Activated naive CD8-positive, alpha-beta T cell treated with anti-CD3 and anti-CD28 coated beads, Interleukin-2, amount 10 ng/mL, durations not matched to agents 7 days and 5 days (primary cell): ENCODE measurements at regions not wholly inside any gene's neighbourhood (a gene's known extent, or its start where the extent isn't known, plus 50 kb on each side); places are given as distances from the start of the nearest gene placed in this dataset.
"Not testable (repeated sequence)": the region's sequence is repeated elsewhere in the genome, so short reads cannot be mapped to it uniquely, and the experiment has no call there.

Source experiments
- ATAC-seq: fragments of 150-1000 bp; cut with Tn5 transposase; one replicate; pipeline ENCODE4 v1.10.0; 2021; ENCODE audit warnings: low read depth, moderate library complexity
- POLR2A ChIA-PET: fragments of 350-600 bp; sonication (Branson Sonifier 250); formaldehyde crosslinking; loops from one replicate; lab custom pipeline; 2021; ENCODE audit warnings: antibody characterized with exemption; lab: Charles Lee
- DNase-seq: peaks from one replicate; pipeline ENCODE4 v3.0.0; 2021
- H3K27ac Mint-ChIP-seq: one replicate; pipeline ENCODE4 v1.8.0; 2022; ENCODE audit warnings: mild to moderate bottlenecking, mixed read lengths
- H3K27me3 Mint-ChIP-seq: one replicate; pipeline ENCODE4 v1.8.0; 2022; ENCODE audit warnings: mild to moderate bottlenecking, moderate library complexity, mixed read lengths
- H3K36me3 Mint-ChIP-seq: one replicate; pipeline ENCODE4 v1.8.0; 2021; ENCODE audit warnings: mild to moderate bottlenecking, mixed read lengths
- H3K4me1 Mint-ChIP-seq: one replicate; pipeline ENCODE4 v1.8.0; 2021; ENCODE audit warnings: mixed read lengths
- H3K4me3 Mint-ChIP-seq: one replicate; pipeline ENCODE4 v1.8.0; 2022; ENCODE audit warnings: mild to moderate bottlenecking, moderate library complexity, mixed read lengths
- H3K9me3 Mint-ChIP-seq: one replicate; pipeline ENCODE4 v1.8.0; 2021; ENCODE audit warnings: mixed read lengths

GRCh38 chr22:49704345-49705215 lies 123.1 kb downstream of the BRD1 start:
- peaks cover 3% of the 10 kb centered on the region for H3K36me3 Mint-ChIP-seq
- no peak overlapping the region for H3K4me3 Mint-ChIP-seq
- H3K27ac Mint-ChIP-seq: no peak overlapping the region
- POLR2A ChIA-PET: no interaction called here
- ATAC-seq (no peak), DNase-seq (no peak)
- H3K27me3 Mint-ChIP-seq: peaks cover 21% of the 10 kb centered on the region
- H3K4me1 Mint-ChIP-seq: no peaks in the 10 kb centered on the region
- peaks cover 10% of the 10 kb centered on the region for H3K9me3 Mint-ChIP-seq

DNA sequence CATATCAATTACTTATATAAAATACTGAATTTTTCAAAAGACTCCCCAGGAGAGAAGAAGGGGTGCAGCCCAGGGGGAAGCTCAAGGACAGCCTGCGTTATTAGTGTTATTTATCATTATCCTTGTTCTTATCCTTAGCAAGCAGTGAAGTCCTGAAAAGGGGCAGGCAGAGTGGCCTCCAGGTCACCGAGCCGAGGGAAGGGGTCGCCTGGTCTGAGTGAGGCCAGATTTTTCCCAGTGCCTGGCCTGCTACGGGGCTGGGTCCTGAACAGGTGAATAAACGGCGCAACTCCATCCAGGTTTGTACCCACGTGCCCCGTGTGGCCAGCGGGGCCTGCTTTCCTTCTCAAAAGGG lies 123.7 kb downstream of the BRD1 start:
- Mint-ChIP-seq H3K4me1 (no peaks in the 10 kb centered on the region), H3K27me3 (peaks cover 21% of the 10 kb centered on the region), H3K4me3 (no peak overlapping the region), H3K27ac (no peak overlapping the region), H3K9me3 (peaks cover 9% of the 10 kb centered on the region), H3K36me3 (peaks cover 3% of the 10 kb centered on the region)
- ATAC-seq: no peak
- DNase-seq: no peak
- POLR2A ChIA-PET: no interaction called here

DNA sequence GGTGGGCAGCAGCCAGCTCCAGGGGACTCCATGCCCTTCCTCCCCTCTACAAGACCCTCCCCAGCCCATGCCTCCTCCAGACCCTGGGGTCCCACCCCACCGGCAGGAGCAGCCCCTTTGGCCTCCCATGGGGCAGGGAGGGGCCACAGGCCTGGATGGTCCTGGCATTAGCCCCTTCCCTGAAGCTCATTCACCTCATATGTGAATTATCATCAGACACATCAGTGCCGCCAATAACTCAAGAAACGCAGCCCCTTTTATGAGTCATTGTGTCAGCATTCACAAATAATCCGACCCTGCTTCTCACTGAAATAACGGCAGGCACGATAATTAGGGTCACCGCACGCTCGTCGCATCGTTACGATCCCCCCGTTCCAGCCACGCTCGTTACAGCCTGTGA lies 124.2 kb downstream of the BRD1 start:
- Mint-ChIP-seq H3K27ac (no peak overlapping the region), H3K36me3 (peaks cover 3% of the 10 kb centered on the region), H3K4me3 (no peak overlapping the region), H3K27me3 (peaks cover 21% of the 10 kb centered on the region), H3K9me3 (peaks cover 9% of the 10 kb centered on the region), H3K4me1 (no peaks in the 10 kb centered on the region)
- POLR2A ChIA-PET: no interaction called here
- no peak for ATAC-seq
- DNase-seq: no peak

DNA sequence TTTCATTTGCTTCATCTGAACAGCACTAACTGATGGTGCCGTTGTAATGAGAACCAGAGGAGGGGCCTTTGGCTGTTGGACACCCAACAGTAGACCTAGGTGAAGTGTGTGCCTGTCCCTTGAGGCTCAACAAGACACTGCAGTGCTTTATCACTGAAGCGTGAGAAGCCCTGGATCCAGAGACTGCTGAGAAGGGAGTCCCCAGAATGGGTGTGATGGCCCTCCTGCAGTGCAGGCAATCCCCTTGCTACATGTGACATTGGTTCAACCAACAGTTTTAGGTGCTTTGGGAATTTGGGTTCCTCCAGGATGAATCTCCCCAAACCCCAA lies 125.6 kb downstream of the BRD1 start:
- Mint-ChIP-seq H3K4me3 (no peak overlapping the region), H3K36me3 (peaks cover 3% of the 10 kb centered on the region), H3K4me1 (no peaks in the 10 kb centered on the region), H3K9me3 (peaks cover 17% of the 10 kb centered on the region), H3K27me3 (peaks cover 28% of the 10 kb centered on the region), H3K27ac (no peak overlapping the region)
- DNase-seq: no peak
- ATAC-seq: no peak
- POLR2A ChIA-PET: no interaction called here

- Mint-ChIP-seq H3K27ac (no peak overlapping the region), H3K4me1 (no peaks in the 10 kb centered on the region), H3K9me3 (peaks cover 18% of the 10 kb centered on the region), H3K4me3 (no peak overlapping the region), H3K36me3 (peaks cover 3% of the 10 kb centered on the region), H3K27me3 (peaks cover 28% of the 10 kb centered on the region)
- POLR2A ChIA-PET: no interaction called here
- ATAC-seq (no peak), DNase-seq (no peak)
These were observed 126.1 kb downstream of the BRD1 start for GRCh38 chr22:49701380-49702067.

GRCh38 chr22:49699928-49700498 lies 127.7 kb downstream of the BRD1 start:
- POLR2A ChIA-PET: no interaction called here
- ATAC-seq: no peak
- peaks cover 3% of the 10 kb centered on the region for H3K36me3 Mint-ChIP-seq
- peaks cover 20% of the 10 kb centered on the region for H3K9me3 Mint-ChIP-seq
- no peaks in the 10 kb centered on the region for H3K4me1 Mint-ChIP-seq
- no peak overlapping the region for H3K4me3 Mint-ChIP-seq
- DNase-seq: no peak
- H3K27me3 Mint-ChIP-seq: peaks cover 23% of the 10 kb centered on the region
- no peak overlapping the region for H3K27ac Mint-ChIP-seq

DNA sequence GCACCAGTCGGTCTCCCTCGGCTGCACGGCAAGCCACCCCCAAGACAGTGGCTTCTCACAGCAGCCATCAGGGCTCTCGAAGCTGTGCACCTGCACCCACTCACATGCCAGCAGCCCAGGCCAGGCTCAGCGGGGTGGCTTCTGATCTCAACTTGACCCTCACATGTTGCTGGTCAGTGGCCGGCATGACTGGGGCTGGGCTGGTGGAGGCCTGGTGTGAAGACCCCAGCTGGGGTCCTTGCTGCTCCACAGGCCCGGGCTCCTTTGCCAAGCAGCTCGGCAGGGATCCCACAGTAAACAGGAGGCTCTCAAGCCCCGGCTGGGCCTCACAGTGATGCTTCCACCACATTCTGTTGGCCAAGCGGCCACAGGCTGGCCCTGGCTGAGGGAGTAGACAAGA lies 128.2 kb downstream of the BRD1 start:
- Mint-ChIP-seq H3K4me1 (no peaks in the 10 kb centered on the region), H3K36me3 (peaks cover 3% of the 10 kb centered on the region), H3K4me3 (no peak overlapping the region), H3K9me3 (peaks cover 20% of the 10 kb centered on the region), H3K27ac (no peak overlapping the region), H3K27me3 (peaks cover 23% of the 10 kb centered on the region)
- DNase-seq: no peak
- no peak for ATAC-seq
- POLR2A ChIA-PET: no interaction called here

DNA sequence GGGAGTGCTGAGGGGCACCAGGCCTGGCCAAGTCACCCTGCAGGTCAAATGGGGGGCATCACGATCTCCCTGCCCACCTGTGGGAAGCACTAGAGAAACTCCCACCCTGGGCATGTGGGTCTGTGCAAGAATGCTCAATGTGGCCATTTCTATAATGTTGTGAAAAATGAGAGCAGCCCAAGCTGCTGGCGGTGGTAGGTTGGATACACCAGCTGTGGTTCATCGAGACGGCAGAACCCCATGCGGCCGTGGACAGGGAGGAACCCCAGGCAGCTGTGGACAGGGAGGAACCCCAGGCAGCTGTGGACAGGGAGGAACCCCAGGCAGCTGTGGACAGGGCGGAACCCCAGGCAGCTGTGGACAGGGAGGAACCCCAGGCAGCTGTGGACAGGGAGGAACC lies 129.1 kb downstream of the BRD1 start:
- H3K4me3 Mint-ChIP-seq, ATAC-seq, H3K36me3 Mint-ChIP-seq, H3K27ac Mint-ChIP-seq, DNase-seq, POLR2A ChIA-PET, H3K4me1 Mint-ChIP-seq: not testable (repeated sequence)
- Mint-ChIP-seq H3K27me3 (peaks cover 21% of the 10 kb centered on the region), H3K9me3 (peaks cover 18% of the 10 kb centered on the region)

DNA sequence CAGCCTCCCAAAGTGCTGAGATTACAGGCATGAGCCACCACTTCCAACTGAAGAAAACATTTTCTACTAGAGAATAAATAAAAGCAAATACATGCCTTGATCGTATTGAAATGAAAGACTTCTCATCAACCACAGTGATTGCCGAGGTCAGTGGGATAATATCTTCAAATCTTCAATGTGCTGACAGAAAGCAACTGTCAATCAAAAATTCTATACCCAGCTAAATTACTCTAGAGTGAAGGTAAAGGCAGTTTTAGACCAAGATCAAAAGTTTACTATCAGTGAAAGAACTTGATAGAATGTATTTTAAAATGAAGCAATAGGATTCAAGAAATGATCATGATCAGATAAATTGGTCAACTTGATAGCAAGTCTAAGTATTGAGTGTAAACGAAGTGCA lies 130.6 kb downstream of the BRD1 start:
- H3K36me3 Mint-ChIP-seq: no peaks in the 10 kb centered on the region
- ATAC-seq (no peak), DNase-seq (no peak)
- peaks cover 14% of the 10 kb centered on the region for H3K9me3 Mint-ChIP-seq
- peaks cover 1% of the 10 kb centered on the region for H3K4me1 Mint-ChIP-seq
- no peak overlapping the region for H3K27ac Mint-ChIP-seq
- no peak overlapping the region for H3K4me3 Mint-ChIP-seq
- POLR2A ChIA-PET: no interaction called here
- H3K27me3 Mint-ChIP-seq: peaks cover 10% of the 10 kb centered on the region

- Mint-ChIP-seq H3K27me3 (peaks cover 10% of the 10 kb centered on the region), H3K4me1 (peaks cover 1% of the 10 kb centered on the region), H3K4me3 (no peak overlapping the region), H3K27ac (no peak overlapping the region), H3K36me3 (no peaks in the 10 kb centered on the region), H3K9me3 (peaks cover 10% of the 10 kb centered on the region)
- no peak for ATAC-seq
- DNase-seq: no peak
- POLR2A ChIA-PET: no interaction called here
These were observed 133.0 kb downstream of the BRD1 start for GRCh38 chr22:49694462-49695260.

DNA sequence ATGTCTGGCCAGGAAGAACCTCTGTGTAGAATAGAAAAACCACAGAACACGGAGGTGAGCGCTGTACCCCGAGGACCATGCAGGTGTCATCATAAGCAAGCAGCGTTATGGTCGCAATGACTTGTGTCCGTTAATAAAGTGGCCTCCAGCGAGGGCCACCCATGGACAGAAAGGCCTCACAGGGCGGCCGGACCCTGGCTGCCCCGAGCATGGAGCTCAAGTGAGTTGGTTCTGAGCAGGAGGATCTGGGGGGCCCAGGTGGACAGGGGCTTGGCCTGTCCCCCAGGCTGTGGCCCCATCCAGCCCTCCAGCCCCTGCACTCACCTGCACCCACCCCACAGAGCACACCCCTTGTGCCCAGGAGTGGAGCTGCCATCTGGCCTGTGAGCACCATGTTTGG lies 133.8 kb downstream of the BRD1 start:
- Mint-ChIP-seq H3K4me1 (peaks cover 1% of the 10 kb centered on the region), H3K36me3 (no peaks in the 10 kb centered on the region), H3K9me3 (peaks cover 10% of the 10 kb centered on the region), H3K27me3 (peaks cover 10% of the 10 kb centered on the region), H3K4me3 (no peak overlapping the region), H3K27ac (no peak overlapping the region)
- DNase-seq (no peak), ATAC-seq (no peak)
- POLR2A ChIA-PET: no interaction called here

- POLR2A ChIA-PET: no interaction called here
- Mint-ChIP-seq H3K4me3 (no peak overlapping the region), H3K9me3 (peaks cover 10% of the 10 kb centered on the region), H3K27me3 (peaks cover 10% of the 10 kb centered on the region), H3K4me1 (peaks cover 1% of the 10 kb centered on the region), H3K27ac (no peak overlapping the region), H3K36me3 (no peaks in the 10 kb centered on the region)
- no peak for ATAC-seq
- DNase-seq: no peak
These were observed 134.3 kb downstream of the BRD1 start for GRCh38 chr22:49693416-49693815.

GRCh38 chr22:49692499-49693225 lies 135.0 kb downstream of the BRD1 start:
- no peak overlapping the region for H3K4me3 Mint-ChIP-seq
- H3K27me3 Mint-ChIP-seq: peaks cover 10% of the 10 kb centered on the region
- POLR2A ChIA-PET: no interaction called here
- peaks cover 8% of the 10 kb centered on the region for H3K9me3 Mint-ChIP-seq
- H3K27ac Mint-ChIP-seq: no peak overlapping the region
- no peaks in the 10 kb centered on the region for H3K36me3 Mint-ChIP-seq
- ATAC-seq: no peak
- DNase-seq: no peak
- H3K4me1 Mint-ChIP-seq: peaks cover 1% of the 10 kb centered on the region
